Prostate gland (tissue), 2 donors: ENCODE measurements at regions not wholly inside any gene's neighbourhood (a gene's known extent, or its start where the extent isn't known, plus 50 kb on each side); places are given as distances from the start of the nearest gene placed in this dataset.
A peak's percentile ranks its signal among the peaks of the same experiment; 100 is the strongest.

Experiments used
- DNase-seq: peaks from one replicate; pipeline ENCODE4 v3.0.0-alpha.2; 2019; ENCODE audit warnings: low spot score
- H3K27ac ChIP-seq, 2 donors: fragments of 200-600 bp; sonication (generic); 2 replicates each; pipeline ENCODE4 v1.5.1; 2017 to 2019
- H3K27me3 ChIP-seq: fragments of 200-600 bp; sonication (generic); replicated peaks from 2 replicates; pipeline ENCODE4 v1.5.1; 2019; ENCODE audit not compliant: insufficient read depth
- H3K36me3 ChIP-seq, 2 donors: fragments of 200-600 bp; sonication (generic); 1 replicate in 1 of 2; 2 replicates in 1 of 2; pipeline versions ENCODE4 v1.5.1 to v1.8.1; 2017 to 2019
- H3K4me1 ChIP-seq: fragments of 200-600 bp; sonication (generic); replicated peaks from 2 replicates; pipeline ENCODE4 v1.5.1; 2019
- H3K4me3 ChIP-seq, 2 donors: fragments of 200-600 bp; sonication (generic); 2 replicates each; pipeline ENCODE4 v1.5.1; 2017 to 2019
- H3K9me3 ChIP-seq: fragments of 200-600 bp; sonication (generic); 2 replicates; pipeline ENCODE4 v1.5.1; 2017
- POLR2A ChIP-seq: fragments of 450-650 bp; IDR thresholded peaks from one replicate; pipeline ENCODE4 v1.6.1; 2016; ENCODE audit warnings: antibody characterized with exemption, mild to moderate bottlenecking
- POLR2AphosphoS5 ChIP-seq: sonication (generic); formaldehyde crosslinking; IDR thresholded peaks from one replicate; pipeline ENCODE4 v1.6.1; 2017; ENCODE audit warnings: antibody characterized with exemption
- WGBS: methylation state at CpG from one replicate; pipeline ENCODE4 v1.1.5; 2018; 5-methylcytosine and 5-hydroxymethylcytosine counted together
- intact Hi-C: fragments of 100-400 bp; cut with DNase I; formaldehyde crosslinking; loops from one replicate; pipeline ENCODE4 v1.14.2; 2022
- TF ChIP-seq, protein P1 (sequence below), 4 experiments: fragments of 200-600 bp in 2 of 4; fragments of 450-650 bp in 2 of 4; sonication (generic) in 2 of 4; IDR thresholded peaks; 1 replicate in 3 of 4; 2 replicates in 1 of 4; pipeline ENCODE4 v1.5.1; 2016 to 2019; ENCODE audit warnings: antibody characterized with exemption in 4 of 4, mild to moderate bottlenecking in 2 of 4, moderate library complexity in 2 of 4

DNA sequence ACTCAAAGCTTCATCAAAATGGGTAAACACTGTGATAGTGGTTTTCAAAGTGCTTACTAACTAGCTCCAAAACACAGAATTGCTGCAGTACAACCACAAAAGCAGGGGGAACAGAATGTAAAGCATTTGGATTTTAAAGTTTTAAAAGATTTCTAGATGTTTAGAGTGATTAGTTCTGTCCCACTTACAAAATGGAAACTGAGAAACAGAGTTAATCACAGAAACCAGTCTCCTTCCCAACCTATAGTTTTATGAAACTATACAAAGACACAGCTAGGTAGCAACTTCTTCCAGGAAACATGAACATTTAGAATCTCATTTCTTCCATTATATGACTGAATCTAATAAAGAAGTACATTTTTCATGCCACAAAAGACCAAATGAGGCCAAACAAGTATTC, 73.8 kb upstream of the HNRNPA3 start:
- Histone ChIP-seq H3K4me1 (no peaks in the 10 kb centered on the region), H3K27me3 (peaks cover 2% of the 10 kb centered on the region), H3K27ac (no peak overlapping the region), H3K9me3 (no peaks in the 10 kb centered on the region), H3K4me3 (no peak overlapping the region), H3K36me3 (no peaks in the 10 kb centered on the region)
- TF ChIP-seq POLR2A, result no peak
- TF ChIP-seq, protein P1, sequence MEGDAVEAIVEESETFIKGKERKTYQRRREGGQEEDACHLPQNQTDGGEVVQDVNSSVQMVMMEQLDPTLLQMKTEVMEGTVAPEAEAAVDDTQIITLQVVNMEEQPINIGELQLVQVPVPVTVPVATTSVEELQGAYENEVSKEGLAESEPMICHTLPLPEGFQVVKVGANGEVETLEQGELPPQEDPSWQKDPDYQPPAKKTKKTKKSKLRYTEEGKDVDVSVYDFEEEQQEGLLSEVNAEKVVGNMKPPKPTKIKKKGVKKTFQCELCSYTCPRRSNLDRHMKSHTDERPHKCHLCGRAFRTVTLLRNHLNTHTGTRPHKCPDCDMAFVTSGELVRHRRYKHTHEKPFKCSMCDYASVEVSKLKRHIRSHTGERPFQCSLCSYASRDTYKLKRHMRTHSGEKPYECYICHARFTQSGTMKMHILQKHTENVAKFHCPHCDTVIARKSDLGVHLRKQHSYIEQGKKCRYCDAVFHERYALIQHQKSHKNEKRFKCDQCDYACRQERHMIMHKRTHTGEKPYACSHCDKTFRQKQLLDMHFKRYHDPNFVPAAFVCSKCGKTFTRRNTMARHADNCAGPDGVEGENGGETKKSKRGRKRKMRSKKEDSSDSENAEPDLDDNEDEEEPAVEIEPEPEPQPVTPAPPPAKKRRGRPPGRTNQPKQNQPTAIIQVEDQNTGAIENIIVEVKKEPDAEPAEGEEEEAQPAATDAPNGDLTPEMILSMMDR (IDR thresholded peaks at IDR 0.05), result no peak
- no peak for TF ChIP-seq POLR2AphosphoS5
- no peak for DNase-seq
- intact Hi-C loops, result no loop called here

GRCh38 chr2:177141866-177142265, 70.7 kb upstream of the HNRNPA3 start:
- Histone ChIP-seq H3K27me3 (peaks cover 8% of the 10 kb centered on the region), H3K36me3 (no peaks in the 10 kb centered on the region), H3K27ac (no peak overlapping the region), H3K4me3 (no peak overlapping the region), H3K4me1 (no peaks in the 10 kb centered on the region), H3K9me3 (no peaks in the 10 kb centered on the region)
- TF ChIP-seq POLR2A (no peak), POLR2AphosphoS5 (no peak)
- TF ChIP-seq, protein P1 (IDR thresholded peaks at IDR 0.05), result no peak
- intact Hi-C loops, result loop anchor here (10.0 kb wide), 2 partner anchors 327 to 497 kb away; no protein-coding TSS in a partner anchor
- WGBS, result 93% methylated on average over 3 of the region's 3 CpGs
- DNase-seq, result no peak

DNA sequence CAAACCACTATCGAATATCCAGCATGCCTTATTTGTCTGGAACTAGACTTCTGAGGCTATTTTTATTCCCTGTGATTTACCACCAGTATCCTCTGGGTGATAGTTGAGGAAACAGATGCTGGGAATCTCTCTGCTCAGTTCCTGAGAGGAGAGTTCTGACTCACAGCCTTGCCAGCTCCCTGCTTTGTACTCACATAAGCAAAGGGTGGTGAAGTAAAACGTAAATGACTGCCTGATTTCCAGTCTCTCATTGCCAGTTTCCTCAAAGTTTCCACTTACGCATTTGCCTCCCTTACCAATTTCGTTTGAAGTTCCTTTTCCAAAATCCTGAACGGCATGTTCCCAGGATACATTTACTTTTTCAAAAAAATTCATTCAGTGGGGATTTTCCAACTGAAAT, 69.2 kb upstream of the HNRNPA3 start:
- TF ChIP-seq, protein P1 (IDR thresholded peaks at IDR 0.05), result no peak
- peak; percentile 38 for TF ChIP-seq POLR2AphosphoS5
- H3K27ac ChIP-seq, result no peak overlapping the region
- peaks cover 8% of the 10 kb centered on the region for H3K27me3 ChIP-seq
- no peaks in the 10 kb centered on the region for H3K9me3 ChIP-seq
- DNase-seq, result no peak
- H3K4me3 ChIP-seq, result no peak overlapping the region
- WGBS, result 35% methylated on average over 5 of the region's 5 CpGs
- H3K36me3 ChIP-seq, result no peaks in the 10 kb centered on the region
- intact Hi-C loops, result loop anchor here (10.0 kb wide), 2 partner anchors 329 to 499 kb away; no protein-coding TSS in a partner anchor
- no peaks in the 10 kb centered on the region for H3K4me1 ChIP-seq

- no peak for DNase-seq
- Histone ChIP-seq H3K27me3 (peaks cover 6% of the 10 kb centered on the region), H3K4me1 (no peaks in the 10 kb centered on the region), H3K4me3 (no peak overlapping the region), H3K27ac (no peak overlapping the region), H3K9me3 (no peaks in the 10 kb centered on the region), H3K36me3 (no peaks in the 10 kb centered on the region)
- 8% methylated on average over 2 of the region's 2 CpGs for WGBS
- intact Hi-C loops, result loop anchor here (5.0 to 10.0 kb wide), 4 partner anchors 332 to 1020 kb away; partner anchors contain the start of gene HOXD8
- TF ChIP-seq, protein P1 (IDR thresholded peaks at IDR 0.05), result peak in 3 of 4 experiments; percentile 41 to 67 (median 60)
- no peak for TF ChIP-seq POLR2A
Measured at GRCh38 chr2:177147093-177147694, 65.4 kb upstream of the HNRNPA3 start.

DNA sequence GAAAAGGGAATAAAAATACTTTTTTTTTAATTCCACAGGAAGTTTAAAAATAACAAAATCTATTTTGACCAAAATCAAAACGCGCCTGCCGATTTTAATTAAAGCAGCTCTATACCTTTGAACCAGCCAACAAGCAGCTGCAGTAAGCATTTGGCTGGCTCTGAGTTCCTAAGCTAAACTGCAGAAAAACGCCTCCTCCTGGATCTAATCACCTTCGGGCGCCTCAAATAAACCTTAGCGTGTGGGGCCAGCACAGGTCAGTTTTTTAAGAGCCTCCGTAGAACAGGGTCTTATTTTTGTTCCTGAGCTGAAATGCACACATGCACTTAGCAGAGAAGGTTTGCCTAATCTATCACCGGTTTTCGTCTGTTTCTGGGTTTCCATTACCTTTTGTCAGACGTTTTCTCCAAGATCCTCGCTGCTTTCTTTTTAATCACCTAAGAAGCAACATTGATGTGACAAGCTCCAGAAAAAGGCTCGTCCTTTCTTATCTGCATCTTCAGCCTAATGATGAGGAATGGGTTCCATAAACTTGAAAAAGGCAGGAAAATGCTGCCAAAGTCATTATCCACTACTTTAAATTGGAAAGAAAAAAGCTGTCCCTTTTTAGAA, 64.7 kb upstream of the HNRNPA3 start:
- peak overlapping the region in 1 of 2 donors; percentile 17 for H3K27ac ChIP-seq
- no peaks in the 10 kb centered on the region for H3K9me3 ChIP-seq
- no peak for DNase-seq
- H3K4me3 ChIP-seq, result no peak overlapping the region
- no peaks in the 10 kb centered on the region for H3K4me1 ChIP-seq
- intact Hi-C loops, result loop anchor here (5.0 to 10.0 kb wide), 4 partner anchors 333 to 1021 kb away; partner anchors contain the start of gene HOXD8
- TF ChIP-seq POLR2A (no peak), POLR2AphosphoS5 (no peak)
- TF ChIP-seq, protein P1 (IDR thresholded peaks at IDR 0.05), result no peak
- no peaks in the 10 kb centered on the region for H3K36me3 ChIP-seq
- H3K27me3 ChIP-seq, result peaks cover 6% of the 10 kb centered on the region
- WGBS, result 30% methylated on average over 13 of the region's 13 CpGs
